ENCODE measurements at regions not wholly inside any gene's neighbourhood (a gene's known extent, or its start where the extent isn't known, plus 50 kb on each side); places are given as distances from the start of the nearest gene placed in this dataset.

GRCh38 chrX:146435472-146435871 is 374.1 kb upstream of the CXorf51B start:
- Histone ChIP-seq H3K79me2 (replicated peaks; ENCODE audit: insufficient read depth, low read length) (no peaks in the 10 kb centered on the region), H3K36me3 (ENCODE audit: insufficient read depth, low read length) (no peaks in the 10 kb centered on the region), H3K9me2 (ENCODE audit: insufficient read depth, low read length) (no peaks in the 10 kb centered on the region), H3K4me2 (ENCODE audit: low read length) (no peak overlapping the region), H3K9ac (ENCODE audit: low read length) (no peak overlapping the region), H2AFZ (ENCODE audit: low read depth, low read length) (no peak overlapping the region), H3K27ac (ENCODE audit: low read length) (no peak overlapping the region), H3F3A (ENCODE audit: insufficient read depth, low read length, poor library complexity, severe bottlenecking) (no peaks in the 10 kb centered on the region), H3K4me3 (ENCODE audit: low read length) (no peak overlapping the region), H4K20me1 (ENCODE audit: insufficient read depth) (no peaks in the 10 kb centered on the region), H3K9me3 (ENCODE audit: low read length) (no peaks in the 10 kb centered on the region), H3K27me3 (ENCODE audit: insufficient read depth, low read depth, low read length) (no peaks in the 10 kb centered on the region)
- TF ChIP-seq CTCF (IDR thresholded peaks at IDR 0.05; ENCODE audit: poor library complexity, severe bottlenecking): no peak

GRCh38 chrX:146448791-146449190 is 360.8 kb upstream of the CXorf51B start:
- no peak overlapping the region for H3K4me2 ChIP-seq (ENCODE audit: low read length)
- H3K9me2 ChIP-seq (ENCODE audit: insufficient read depth, low read length): no peaks in the 10 kb centered on the region
- no peak overlapping the region for H3K27ac ChIP-seq (ENCODE audit: low read length)
- H4K20me1 ChIP-seq (ENCODE audit: insufficient read depth): no peaks in the 10 kb centered on the region
- TF ChIP-seq EZH2 (IDR thresholded peaks at IDR 0.05; ENCODE audit: borderline replicate concordance, insufficient read depth, low read length, poor library complexity, severe bottlenecking) (no peak), POLR2AphosphoS5 (IDR thresholded peaks at IDR 0.05) (no peak), REST (IDR thresholded peaks at IDR 0.05; ENCODE audit: borderline replicate concordance) (no peak), CTCF (IDR thresholded peaks at IDR 0.05; ENCODE audit: poor library complexity, severe bottlenecking) (no peak), EP300 (conservative IDR thresholded peaks at IDR 0.05; ENCODE audit: poor library complexity, severe bottlenecking) (no peak), SMC3 (conservative IDR thresholded peaks at IDR 0.05; ENCODE audit: poor library complexity) (no peak), TAF1 (IDR thresholded peaks at IDR 0.05; ENCODE audit: low read depth) (no peak), RAD21 (conservative IDR thresholded peaks at IDR 0.05) (no peak), MXI1 (conservative IDR thresholded peaks at IDR 0.05; ENCODE audit: poor library complexity, severe bottlenecking) (no peak)
- H3K36me3 ChIP-seq (ENCODE audit: insufficient read depth, low read length): no peaks in the 10 kb centered on the region
- H3K9me3 ChIP-seq (ENCODE audit: low read length): no peaks in the 10 kb centered on the region
- no peak overlapping the region for H2AFZ ChIP-seq (ENCODE audit: low read depth, low read length)
- no peaks in the 10 kb centered on the region for H3K27me3 ChIP-seq (ENCODE audit: insufficient read depth, low read depth, low read length)
- H3F3A ChIP-seq (ENCODE audit: insufficient read depth, low read length, poor library complexity, severe bottlenecking): no peaks in the 10 kb centered on the region
- H3K79me2 ChIP-seq (replicated peaks; ENCODE audit: insufficient read depth, low read length): no peaks in the 10 kb centered on the region
- H3K9ac ChIP-seq (ENCODE audit: low read length): no peak overlapping the region
- no peak overlapping the region for H3K4me3 ChIP-seq (ENCODE audit: low read length)

Data from neural cell (in vitro differentiated cells).